HEK293T (cell line): ENCODE measurements at regions not wholly inside any gene's neighbourhood (a gene's known extent, or its start where the extent isn't known, plus 50 kb on each side); places are given as distances from the start of the nearest gene placed in this dataset.

ENCODE experiments used
- FOXM1 ChIP-seq: fragments of 450-650 bp; IDR thresholded peaks from 2 replicates; pipeline ENCODE4 v1.6.1; 2017; ENCODE audit warnings: mild to moderate bottlenecking, borderline replicate concordance
- SP1 ChIP-seq: fragments of 450-650 bp; IDR thresholded peaks from 2 replicates; pipeline ENCODE4 v1.6.1; 2017
- SUZ12 ChIP-seq: fragments of 450-650 bp; IDR thresholded peaks from 2 replicates; pipeline ENCODE4 v1.6.1; 2016; ENCODE audit warnings: mild to moderate bottlenecking
- TARDBP ChIP-seq: fragments of 450-650 bp; IDR thresholded peaks from 2 replicates; pipeline ENCODE4 v1.6.1; 2016

DNA sequence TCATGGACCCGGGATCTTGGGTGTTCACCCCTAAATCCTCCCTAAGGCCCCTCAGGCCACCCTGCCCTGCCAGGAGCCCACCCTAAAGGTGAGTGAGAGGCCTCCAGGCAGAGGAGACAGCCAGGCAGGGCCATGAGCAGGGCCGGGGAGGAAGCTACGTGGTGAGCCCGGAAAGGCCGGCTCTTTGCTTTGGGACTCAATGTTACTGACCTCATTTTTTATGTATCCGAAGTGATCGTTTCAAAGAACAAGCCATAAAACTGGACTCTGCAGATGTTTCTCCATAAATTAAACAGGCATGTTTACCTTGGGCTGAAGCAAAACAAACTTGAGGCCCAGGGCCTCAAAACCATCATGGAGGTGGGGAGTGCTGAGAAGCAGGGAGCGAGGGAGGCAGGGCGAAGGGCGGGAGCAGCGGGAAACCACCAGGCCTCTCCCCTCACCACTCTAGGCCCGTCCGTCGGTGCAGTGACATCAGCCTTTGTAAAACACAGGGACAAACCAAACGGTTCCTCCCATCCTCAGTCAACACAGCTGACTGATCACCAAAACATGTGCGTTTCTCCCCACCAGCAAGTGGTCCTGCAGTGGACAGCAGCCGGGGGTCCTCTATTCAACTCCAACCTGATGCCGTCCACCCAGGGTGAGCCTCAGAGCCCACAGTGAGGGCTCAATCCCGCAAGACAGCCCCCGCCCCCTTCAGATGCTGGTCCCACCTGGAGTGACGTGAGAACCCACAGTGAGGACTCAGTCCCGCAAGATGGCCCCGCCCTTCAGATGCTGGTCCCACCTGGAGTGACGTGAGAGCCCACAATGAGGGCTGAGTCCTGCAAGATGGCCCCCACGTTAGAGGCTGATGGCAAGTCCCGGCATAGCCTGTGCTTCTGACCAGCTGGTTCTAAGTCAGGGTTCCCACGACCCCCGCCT, 102.9 kb upstream of the LRPAP1 start:
- TF ChIP-seq SP1 (no peak), SUZ12 (no peak), FOXM1 (no peak), TARDBP (no peak)
